GM21529 (cell line): ENCODE measurements at regions not wholly inside any gene's neighbourhood (a gene's known extent, or its start where the extent isn't known, plus 50 kb on each side); places are given as distances from the start of the nearest gene placed in this dataset.
A peak's percentile ranks its signal among the peaks of the same experiment; 100 is the strongest.
"Not testable (repeated sequence)": the region's sequence is repeated elsewhere in the genome, so short reads cannot be mapped to it uniquely, and the experiment has no call there.

Experiments used
- ATAC-seq: cut with Tn5 transposase; IDR thresholded peaks from one replicate; pipeline ENCODE4 v1.9.1; 2021; ENCODE audit not compliant: unreplicated experiment

- no peak for ATAC-seq
Observed at GRCh38 chr18:29488617-29489016, 1311.7 kb upstream of the CDH2 start.

GRCh38 chr18:29465526-29465925 lies 1288.6 kb upstream of the CDH2 start:
- no peak for ATAC-seq

GRCh38 chr18:29459972-29460371 lies 1283.0 kb upstream of the CDH2 start:
- ATAC-seq, result no peak

- no peak for ATAC-seq
Observed at GRCh38 chr18:29457316-29457889, 1280.5 kb upstream of the CDH2 start.

GRCh38 chr18:29449424-29449823 lies 1272.5 kb upstream of the CDH2 start:
- no peak for ATAC-seq

- no peak for ATAC-seq
Observed at GRCh38 chr18:29439398-29439797, 1262.5 kb upstream of the CDH2 start.

GRCh38 chr18:29436459-29436858 lies 1259.5 kb upstream of the CDH2 start:
- no peak for ATAC-seq

GRCh38 chr18:29434650-29435049 lies 1257.7 kb upstream of the CDH2 start:
- no peak for ATAC-seq

GRCh38 chr18:29430416-29430815 lies 1253.5 kb upstream of the CDH2 start:
- ATAC-seq, result no peak

GRCh38 chr18:29418136-29418535 lies 1241.2 kb upstream of the CDH2 start:
- no peak for ATAC-seq

- ATAC-seq, result no peak
Observed at GRCh38 chr18:29406996-29407395, 1230.1 kb upstream of the CDH2 start.

GRCh38 chr18:29397536-29397935 lies 1220.6 kb upstream of the CDH2 start:
- ATAC-seq, result no peak

- ATAC-seq, result peak; percentile 47
Observed at GRCh38 chr18:29383311-29384273, 1206.7 kb upstream of the CDH2 start.

GRCh38 chr18:29378651-29379136 lies 1201.8 kb upstream of the CDH2 start:
- no peak for ATAC-seq

GRCh38 chr18:29377346-29377745 lies 1200.4 kb upstream of the CDH2 start:
- no peak for ATAC-seq

- ATAC-seq, result no peak
Observed at GRCh38 chr18:29373000-29373399, 1196.1 kb upstream of the CDH2 start.

GRCh38 chr18:29361843-29362242 lies 1184.9 kb upstream of the CDH2 start:
- ATAC-seq, result no peak

GRCh38 chr18:29360659-29361058 lies 1183.7 kb upstream of the CDH2 start:
- not testable (repeated sequence) for ATAC-seq

- ATAC-seq, result not testable (repeated sequence)
Observed at GRCh38 chr18:29359222-29359621, 1182.3 kb upstream of the CDH2 start.

- no peak for ATAC-seq
Observed at GRCh38 chr18:29351171-29351570, 1174.2 kb upstream of the CDH2 start.

GRCh38 chr18:29328932-29329331 lies 1152.0 kb upstream of the CDH2 start:
- ATAC-seq, result no peak

GRCh38 chr18:29326214-29326613 lies 1149.3 kb upstream of the CDH2 start:
- ATAC-seq, result no peak
